Tibial nerve (tissue), 3 donors: ENCODE measurements at regions not wholly inside any gene's neighbourhood (a gene's known extent, or its start where the extent isn't known, plus 50 kb on each side); places are given as distances from the start of the nearest gene placed in this dataset.

Experiments
- POLR2A ChIP-seq, 2 donors: fragments of 450-650 bp; IDR thresholded peaks; one replicate each; pipeline ENCODE4 v1.6.1; 2017; ENCODE audit warnings: antibody characterized with exemption in 2 of 2, mild to moderate bottlenecking in 2 of 2, moderate library complexity in 2 of 2
- TF ChIP-seq, protein P1 (sequence below), 5 experiments: fragments of 200-600 bp in 3 of 5; fragments of 450-650 bp in 2 of 5; sonication (generic) in 3 of 5; IDR thresholded peaks; one replicate each; pipeline ENCODE4 v1.5.1; 2016 to 2019; ENCODE audit warnings: antibody characterized with exemption in 5 of 5, mild to moderate bottlenecking in 3 of 5, moderate library complexity in 2 of 5

DNA sequence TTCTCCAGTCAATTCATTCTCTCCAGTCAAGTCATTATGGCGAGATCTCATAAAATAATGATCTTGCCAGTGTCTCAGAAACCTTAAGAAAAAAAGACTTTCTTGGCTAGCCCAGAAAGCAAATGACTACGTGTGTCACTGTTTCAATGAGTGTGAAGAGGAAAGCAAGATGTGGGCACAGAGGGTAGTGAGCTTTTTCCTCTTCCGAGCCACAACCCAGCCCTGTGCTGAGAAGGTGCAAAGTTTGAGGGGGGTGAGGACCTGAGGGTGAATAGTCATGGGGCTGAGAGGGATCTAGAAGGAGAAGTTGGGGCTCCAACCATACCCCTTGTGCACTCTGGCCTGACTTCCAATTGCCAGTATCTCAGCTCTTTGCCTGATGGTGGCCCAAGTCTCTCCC is 85.6 kb upstream of the EGFL6 start:
- TF ChIP-seq, protein P1, sequence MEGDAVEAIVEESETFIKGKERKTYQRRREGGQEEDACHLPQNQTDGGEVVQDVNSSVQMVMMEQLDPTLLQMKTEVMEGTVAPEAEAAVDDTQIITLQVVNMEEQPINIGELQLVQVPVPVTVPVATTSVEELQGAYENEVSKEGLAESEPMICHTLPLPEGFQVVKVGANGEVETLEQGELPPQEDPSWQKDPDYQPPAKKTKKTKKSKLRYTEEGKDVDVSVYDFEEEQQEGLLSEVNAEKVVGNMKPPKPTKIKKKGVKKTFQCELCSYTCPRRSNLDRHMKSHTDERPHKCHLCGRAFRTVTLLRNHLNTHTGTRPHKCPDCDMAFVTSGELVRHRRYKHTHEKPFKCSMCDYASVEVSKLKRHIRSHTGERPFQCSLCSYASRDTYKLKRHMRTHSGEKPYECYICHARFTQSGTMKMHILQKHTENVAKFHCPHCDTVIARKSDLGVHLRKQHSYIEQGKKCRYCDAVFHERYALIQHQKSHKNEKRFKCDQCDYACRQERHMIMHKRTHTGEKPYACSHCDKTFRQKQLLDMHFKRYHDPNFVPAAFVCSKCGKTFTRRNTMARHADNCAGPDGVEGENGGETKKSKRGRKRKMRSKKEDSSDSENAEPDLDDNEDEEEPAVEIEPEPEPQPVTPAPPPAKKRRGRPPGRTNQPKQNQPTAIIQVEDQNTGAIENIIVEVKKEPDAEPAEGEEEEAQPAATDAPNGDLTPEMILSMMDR (IDR thresholded peaks at IDR 0.05): no peak
- no peak for TF ChIP-seq POLR2A (IDR thresholded peaks at IDR 0.05)
